ENCODE measurements at regions not wholly inside any gene's neighbourhood (a gene's known extent, or its start where the extent isn't known, plus 50 kb on each side); places are given as distances from the start of the nearest gene placed in this dataset.
"Not testable (repeated sequence)": the region's sequence is repeated elsewhere in the genome, so short reads cannot be mapped to it uniquely, and the experiment has no call there.

GRCh38 chr17:27157898-27158297, 136.0 kb upstream of the WSB1 start:
- DNase-seq (ENCODE audit: low read depth): no peak
- no peak overlapping the region for H3K4me3 ChIP-seq (ENCODE audit: low read length)
- no peak for TF ChIP-seq CTCF (IDR thresholded peaks at IDR 0.05; ENCODE audit: insufficient read depth, low read depth, low read length, missing control alignments)

GRCh38 chr17:27158382-27158781, 135.5 kb upstream of the WSB1 start:
- no peak overlapping the region for H3K4me3 ChIP-seq (ENCODE audit: low read length)
- no peak for TF ChIP-seq CTCF (IDR thresholded peaks at IDR 0.05; ENCODE audit: insufficient read depth, low read depth, low read length, missing control alignments)

GRCh38 chr17:27180322-27180721, 113.6 kb upstream of the WSB1 start:
- H3K4me3 ChIP-seq (ENCODE audit: low read length): no peak overlapping the region
- no peak for TF ChIP-seq CTCF (IDR thresholded peaks at IDR 0.05; ENCODE audit: insufficient read depth, low read depth, low read length, missing control alignments)
- DNase-seq (ENCODE audit: low read depth): no peak

More at GRCh38 chr17:27158382-27158781, 135.5 kb upstream of the WSB1 start:
- no peak for DNase-seq (ENCODE audit: low read depth)

GRCh38 chr17:27181379-27181925, 112.5 kb upstream of the WSB1 start:
- DNase-seq (ENCODE audit: low read depth): peak; percentile 61
- not testable (repeated sequence) for H3K4me3 ChIP-seq (ENCODE audit: low read length)

GRCh38 chr17:27181935-27182334, 112.0 kb upstream of the WSB1 start:
- TF ChIP-seq CTCF (IDR thresholded peaks at IDR 0.05; ENCODE audit: insufficient read depth, low read depth, low read length, missing control alignments): no peak
- no peak for DNase-seq (ENCODE audit: low read depth)
- no peak overlapping the region for H3K4me3 ChIP-seq (ENCODE audit: low read length)

- peak; percentile 47 for TF ChIP-seq CTCF (IDR thresholded peaks at IDR 0.05; ENCODE audit: insufficient read depth, low read depth, low read length, missing control alignments)
- not testable (repeated sequence) for H3K4me3 ChIP-seq (ENCODE audit: low read length)
- peak; percentile 7 for DNase-seq (ENCODE audit: low read depth)
These were observed 96.4 kb upstream of the WSB1 start for GRCh38 chr17:27197505-27197904.

GRCh38 chr17:27199948-27200347, 94.0 kb upstream of the WSB1 start:
- no peak for TF ChIP-seq CTCF (IDR thresholded peaks at IDR 0.05; ENCODE audit: insufficient read depth, low read depth, low read length, missing control alignments)
- peak; percentile 11 for DNase-seq (ENCODE audit: low read depth)
- no peak overlapping the region for H3K4me3 ChIP-seq (ENCODE audit: low read length)

Measured in epithelial cell of esophagus (primary cell).